GM12873 (cell line): ENCODE measurements at regions not wholly inside any gene's neighbourhood (a gene's known extent, or its start where the extent isn't known, plus 50 kb on each side); places are given as distances from the start of the nearest gene placed in this dataset.

ENCODE experiments used
- TF ChIP-seq, protein P1 (sequence below): IDR thresholded peaks from 2 replicates; pipeline ENCODE4 v1.5.1; 2012; ENCODE audit warnings: low read depth, mild to moderate bottlenecking, moderate library complexity, low read length, control low read depth; ENCODE audit not compliant: insufficient read depth; ENCODE audit errors: missing control alignments

DNA sequence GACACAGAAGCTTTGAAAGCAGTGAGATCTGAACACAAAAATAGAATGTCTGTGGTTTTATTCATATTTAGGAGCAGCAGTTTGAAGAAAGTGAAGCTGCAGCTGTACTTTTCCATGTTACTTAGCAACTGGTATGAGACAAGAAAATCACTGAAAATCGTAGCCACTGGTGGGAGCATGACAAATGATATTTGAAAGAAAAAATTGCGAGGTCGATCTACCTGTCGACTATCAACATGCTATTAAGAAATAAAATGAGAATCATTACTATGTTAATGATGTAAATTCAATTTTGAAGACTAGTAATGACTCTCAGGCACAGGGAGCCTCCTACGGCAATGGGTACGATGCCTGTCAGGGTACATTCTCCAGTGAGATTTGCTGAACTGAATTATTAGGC, 436.4 kb downstream of the SLITRK5 start:
- TF ChIP-seq, protein P1, sequence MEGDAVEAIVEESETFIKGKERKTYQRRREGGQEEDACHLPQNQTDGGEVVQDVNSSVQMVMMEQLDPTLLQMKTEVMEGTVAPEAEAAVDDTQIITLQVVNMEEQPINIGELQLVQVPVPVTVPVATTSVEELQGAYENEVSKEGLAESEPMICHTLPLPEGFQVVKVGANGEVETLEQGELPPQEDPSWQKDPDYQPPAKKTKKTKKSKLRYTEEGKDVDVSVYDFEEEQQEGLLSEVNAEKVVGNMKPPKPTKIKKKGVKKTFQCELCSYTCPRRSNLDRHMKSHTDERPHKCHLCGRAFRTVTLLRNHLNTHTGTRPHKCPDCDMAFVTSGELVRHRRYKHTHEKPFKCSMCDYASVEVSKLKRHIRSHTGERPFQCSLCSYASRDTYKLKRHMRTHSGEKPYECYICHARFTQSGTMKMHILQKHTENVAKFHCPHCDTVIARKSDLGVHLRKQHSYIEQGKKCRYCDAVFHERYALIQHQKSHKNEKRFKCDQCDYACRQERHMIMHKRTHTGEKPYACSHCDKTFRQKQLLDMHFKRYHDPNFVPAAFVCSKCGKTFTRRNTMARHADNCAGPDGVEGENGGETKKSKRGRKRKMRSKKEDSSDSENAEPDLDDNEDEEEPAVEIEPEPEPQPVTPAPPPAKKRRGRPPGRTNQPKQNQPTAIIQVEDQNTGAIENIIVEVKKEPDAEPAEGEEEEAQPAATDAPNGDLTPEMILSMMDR, result no peak

DNA sequence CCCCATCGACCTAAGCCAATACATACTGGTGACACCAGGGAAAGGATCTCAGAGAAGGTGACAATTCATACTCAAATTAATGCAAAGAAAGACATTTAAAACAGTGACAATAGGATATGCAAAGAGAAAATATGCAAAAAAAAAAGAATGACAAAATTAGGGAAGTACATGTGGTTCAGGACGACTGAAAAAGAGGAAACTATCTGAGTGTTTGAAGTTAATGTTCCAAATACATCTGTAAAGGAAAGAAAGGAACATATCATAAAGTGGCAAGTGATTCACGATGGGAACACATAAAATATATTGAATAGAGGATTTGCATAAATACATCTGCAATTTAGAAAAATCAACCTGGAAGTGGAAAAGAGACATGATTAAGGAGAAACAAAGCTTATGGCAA, 441.4 kb downstream of the SLITRK5 start:
- TF ChIP-seq, protein P1, result no peak

DNA sequence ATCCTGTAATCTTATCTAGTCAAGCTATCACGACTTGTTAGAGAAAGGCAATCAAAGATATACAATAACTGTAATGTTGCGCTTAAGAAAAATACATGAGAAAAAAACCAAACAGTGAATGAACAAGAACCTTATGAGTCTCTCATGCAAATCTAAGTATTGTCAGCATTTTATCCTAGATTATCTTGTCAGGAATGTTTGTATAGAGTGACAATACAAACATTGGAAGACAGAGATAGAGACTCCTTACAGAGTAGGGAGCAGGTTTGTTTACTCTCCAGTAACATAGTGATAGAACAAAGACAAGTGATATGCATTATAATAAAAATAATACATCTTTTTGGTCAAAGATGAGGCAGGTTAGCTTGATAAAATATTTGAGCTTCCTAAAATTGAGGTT, 444.8 kb downstream of the SLITRK5 start:
- TF ChIP-seq, protein P1, result no peak

DNA sequence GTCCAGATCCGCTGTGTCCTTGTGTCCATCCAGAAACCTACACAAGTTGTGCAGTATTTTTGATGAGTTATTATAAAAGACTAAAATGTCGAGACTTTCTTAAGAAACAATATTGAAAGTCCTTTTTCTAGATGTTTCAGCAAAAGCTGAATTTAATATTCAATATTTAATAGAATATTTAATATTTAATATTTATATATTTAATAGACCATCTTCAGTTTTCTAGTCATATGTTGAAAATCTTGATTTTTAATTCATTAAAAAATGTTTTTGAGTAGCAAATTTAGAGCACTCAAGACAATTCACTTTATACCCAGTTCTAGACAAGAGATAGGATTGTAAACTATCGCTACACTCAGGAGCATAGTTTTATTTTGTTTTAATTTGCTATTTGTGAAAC, 447.8 kb downstream of the SLITRK5 start:
- TF ChIP-seq, protein P1, result no peak

DNA sequence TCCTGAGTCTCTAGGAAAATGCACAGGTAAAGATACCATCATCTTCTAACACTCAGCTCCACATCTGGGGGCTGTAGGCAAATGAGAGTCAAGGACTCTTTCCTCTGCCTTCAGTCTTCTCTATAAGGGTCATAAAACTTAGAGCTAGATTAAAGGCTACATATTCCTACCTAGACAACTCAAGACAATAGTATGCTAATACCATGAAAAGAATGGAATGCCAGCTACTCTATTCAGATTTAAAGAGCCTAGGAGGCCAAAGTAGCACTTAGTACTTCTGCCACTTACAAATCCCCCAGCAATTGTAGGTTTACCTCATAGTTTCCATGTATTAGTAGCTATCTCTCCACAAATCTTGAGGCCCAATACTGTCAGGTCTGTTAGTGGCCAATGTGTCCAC, 453.0 kb downstream of the SLITRK5 start:
- TF ChIP-seq, protein P1, result no peak

DNA sequence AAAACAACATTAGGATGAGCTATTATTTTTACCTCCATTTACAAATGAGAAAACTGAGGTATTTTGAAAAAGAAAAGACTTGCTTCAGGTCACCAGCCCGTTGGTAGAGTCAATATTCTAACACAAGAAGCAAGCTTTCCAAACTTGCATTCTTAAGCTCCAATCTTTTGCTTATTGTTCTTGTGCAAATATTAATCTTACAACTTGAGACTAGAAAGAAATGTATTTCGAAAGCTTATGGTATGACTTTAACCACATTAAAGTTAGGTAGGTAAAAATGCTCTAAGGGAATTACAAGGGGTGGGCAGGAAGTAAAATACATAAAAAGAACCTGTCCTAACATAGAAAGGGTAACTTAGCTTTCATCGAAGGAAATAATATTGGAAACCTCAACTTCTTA, 453.9 kb downstream of the SLITRK5 start:
- TF ChIP-seq, protein P1, result no peak

DNA sequence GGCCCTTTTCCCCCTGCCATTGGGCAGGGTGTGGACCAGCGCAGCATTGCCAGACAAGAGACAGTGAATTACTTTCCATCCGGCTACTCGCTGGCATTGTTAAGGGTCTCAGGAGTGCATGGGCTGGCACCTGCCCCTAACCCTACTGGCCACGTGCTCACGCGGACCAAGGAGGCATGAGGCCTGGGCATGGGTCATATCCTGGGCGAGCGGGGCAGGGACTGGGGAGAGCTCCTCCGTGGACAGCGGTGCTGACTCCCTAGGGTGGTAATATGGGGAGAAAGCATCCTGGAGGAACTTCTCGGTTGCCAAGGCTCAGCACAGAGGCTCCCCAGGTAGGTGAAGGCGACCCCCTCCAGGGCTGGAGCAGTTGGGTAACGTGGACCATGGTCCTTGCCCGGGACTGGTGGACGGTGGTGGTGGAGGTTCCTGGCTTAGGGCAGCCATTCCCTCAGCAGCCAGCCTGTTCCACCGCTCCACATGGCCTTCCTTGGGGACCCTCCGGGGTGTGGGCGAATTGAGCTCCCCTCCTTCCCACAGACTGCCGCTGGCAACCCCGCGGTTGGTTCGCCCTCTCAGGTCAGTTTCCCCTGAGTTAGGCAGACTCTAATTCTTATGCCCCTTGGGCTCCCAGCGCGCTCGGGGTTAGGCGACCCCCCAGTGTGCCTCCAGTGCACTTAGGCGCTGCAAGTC, 465.1 kb downstream of the SLITRK5 start:
- TF ChIP-seq, protein P1, result no peak
